ENCODE measurements at regions not wholly inside any gene's neighbourhood (a gene's known extent, or its start where the extent isn't known, plus 50 kb on each side); places are given as distances from the start of the nearest gene placed in this dataset.

DNA sequence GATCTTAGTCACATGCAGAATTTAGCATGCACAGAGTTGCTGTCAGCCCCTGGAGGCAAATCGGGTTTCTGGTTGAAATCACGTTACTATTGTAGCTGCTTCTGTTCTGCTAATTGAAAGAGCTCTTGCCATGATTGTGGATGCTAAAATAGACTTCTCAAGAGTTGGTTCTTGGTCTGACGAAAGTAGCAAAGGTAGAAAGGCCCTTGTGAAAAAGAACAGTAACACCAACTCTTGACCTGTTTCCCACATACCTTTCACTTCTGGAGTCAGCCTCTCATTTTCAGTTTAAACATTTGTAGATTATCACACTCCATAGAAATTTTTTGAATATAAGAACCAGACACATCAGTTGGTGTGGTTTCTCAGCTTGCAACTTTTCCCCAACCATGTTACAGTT is 110.0 kb upstream of the EPB41L3 start:
- TF ChIP-seq, protein P1, sequence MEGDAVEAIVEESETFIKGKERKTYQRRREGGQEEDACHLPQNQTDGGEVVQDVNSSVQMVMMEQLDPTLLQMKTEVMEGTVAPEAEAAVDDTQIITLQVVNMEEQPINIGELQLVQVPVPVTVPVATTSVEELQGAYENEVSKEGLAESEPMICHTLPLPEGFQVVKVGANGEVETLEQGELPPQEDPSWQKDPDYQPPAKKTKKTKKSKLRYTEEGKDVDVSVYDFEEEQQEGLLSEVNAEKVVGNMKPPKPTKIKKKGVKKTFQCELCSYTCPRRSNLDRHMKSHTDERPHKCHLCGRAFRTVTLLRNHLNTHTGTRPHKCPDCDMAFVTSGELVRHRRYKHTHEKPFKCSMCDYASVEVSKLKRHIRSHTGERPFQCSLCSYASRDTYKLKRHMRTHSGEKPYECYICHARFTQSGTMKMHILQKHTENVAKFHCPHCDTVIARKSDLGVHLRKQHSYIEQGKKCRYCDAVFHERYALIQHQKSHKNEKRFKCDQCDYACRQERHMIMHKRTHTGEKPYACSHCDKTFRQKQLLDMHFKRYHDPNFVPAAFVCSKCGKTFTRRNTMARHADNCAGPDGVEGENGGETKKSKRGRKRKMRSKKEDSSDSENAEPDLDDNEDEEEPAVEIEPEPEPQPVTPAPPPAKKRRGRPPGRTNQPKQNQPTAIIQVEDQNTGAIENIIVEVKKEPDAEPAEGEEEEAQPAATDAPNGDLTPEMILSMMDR (IDR thresholded peaks at IDR 0.05 in 4 of 5, conservative IDR thresholded peaks at IDR 0.05 in 1 of 5), result no peak
- TF ChIP-seq POLR2A (IDR thresholded peaks at IDR 0.05), result no peak
